Mucosa of stomach (tissue), 1 donor: ENCODE measurements at regions not wholly inside any gene's neighbourhood (a gene's known extent, or its start where the extent isn't known, plus 50 kb on each side); places are given as distances from the start of the nearest gene placed in this dataset.

Source experiments
- H3K27me3 ChIP-seq: one replicate; pipeline ENCODE4 v1.7.0; 2013; ENCODE audit warnings: mild to moderate bottlenecking, low read length; ENCODE audit not compliant: control insufficient read depth, insufficient read depth
- H3K36me3 ChIP-seq: one replicate; pipeline ENCODE4 v1.7.0; 2013; ENCODE audit warnings: low read length; ENCODE audit not compliant: control insufficient read depth, insufficient read depth
- H3K4me1 ChIP-seq: one replicate; pipeline ENCODE4 v1.7.0; 2013; ENCODE audit warnings: mild to moderate bottlenecking, low read length; ENCODE audit not compliant: control insufficient read depth, insufficient read depth
- H3K4me3 ChIP-seq: one replicate; pipeline ENCODE4 v1.7.0; 2013; ENCODE audit warnings: low read length
- H3K9ac ChIP-seq: one replicate; pipeline ENCODE4 v1.7.0; 2013; ENCODE audit warnings: mild to moderate bottlenecking, low read length, moderate library complexity
- H3K9me3 ChIP-seq: one replicate; pipeline ENCODE4 v1.7.0; 2013; ENCODE audit warnings: mild to moderate bottlenecking, low read length, moderate library complexity; ENCODE audit not compliant: control insufficient read depth
- donor health status: Pancreatic carcinoma.

DNA sequence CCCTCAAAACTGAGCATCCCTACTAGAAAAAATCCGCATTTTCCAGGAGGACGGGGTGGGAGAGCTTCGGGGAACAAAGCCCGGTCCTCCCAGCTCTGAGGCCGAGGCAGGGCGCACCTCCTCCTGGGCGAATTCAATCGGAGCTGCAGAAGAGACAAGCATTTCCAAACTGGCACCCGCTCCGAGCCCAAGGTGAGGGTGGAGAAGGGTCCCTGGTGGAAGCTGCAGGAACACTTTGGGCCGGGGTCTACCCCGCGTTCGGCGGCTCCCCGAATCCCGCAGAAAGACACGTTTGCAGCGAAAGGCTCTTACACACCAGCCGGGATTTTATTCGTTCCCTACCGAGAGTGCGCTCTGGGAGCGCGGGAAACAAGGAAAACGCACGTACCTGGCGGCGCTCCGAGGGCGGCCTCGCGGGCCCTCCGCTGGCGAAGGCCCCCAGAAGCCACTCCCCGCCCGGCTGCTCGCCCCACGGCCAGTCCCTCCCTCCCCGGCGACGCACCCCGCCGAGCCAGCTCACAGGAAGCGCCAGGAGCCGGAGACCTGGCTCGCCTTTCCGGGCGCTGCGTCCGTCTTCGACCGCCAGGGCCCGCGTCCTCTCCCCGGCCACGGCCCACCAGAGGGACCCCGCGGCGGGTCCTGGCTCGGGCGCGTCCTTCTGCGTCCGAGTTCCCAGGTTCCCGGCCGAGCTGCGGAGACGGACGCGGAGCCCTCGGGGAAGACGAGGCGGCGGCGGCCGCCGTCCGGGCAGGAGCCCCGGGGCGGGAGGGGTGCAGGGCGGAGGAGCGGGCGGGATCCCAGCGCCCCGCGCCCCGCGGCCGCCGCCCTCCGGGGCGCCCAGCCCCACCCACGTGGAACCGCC lies 49.8 kb upstream of the BAHCC1 start:
- no peaks in the 10 kb centered on the region for H3K9me3 ChIP-seq

More for the DNA sequence above, 49.8 kb upstream of the BAHCC1 start:
- H3K4me1 ChIP-seq: peaks cover 36% of the 10 kb centered on the region
- peak overlapping the region; percentile 95 for H3K4me3 ChIP-seq
- peak overlapping the region; percentile 98 for H3K9ac ChIP-seq
- peaks cover 15% of the 10 kb centered on the region for H3K27me3 ChIP-seq
- H3K36me3 ChIP-seq: no peaks in the 10 kb centered on the region
